ENCODE measurements at regions not wholly inside any gene's neighbourhood (a gene's known extent, or its start where the extent isn't known, plus 50 kb on each side); places are given as distances from the start of the nearest gene placed in this dataset.

DNA sequence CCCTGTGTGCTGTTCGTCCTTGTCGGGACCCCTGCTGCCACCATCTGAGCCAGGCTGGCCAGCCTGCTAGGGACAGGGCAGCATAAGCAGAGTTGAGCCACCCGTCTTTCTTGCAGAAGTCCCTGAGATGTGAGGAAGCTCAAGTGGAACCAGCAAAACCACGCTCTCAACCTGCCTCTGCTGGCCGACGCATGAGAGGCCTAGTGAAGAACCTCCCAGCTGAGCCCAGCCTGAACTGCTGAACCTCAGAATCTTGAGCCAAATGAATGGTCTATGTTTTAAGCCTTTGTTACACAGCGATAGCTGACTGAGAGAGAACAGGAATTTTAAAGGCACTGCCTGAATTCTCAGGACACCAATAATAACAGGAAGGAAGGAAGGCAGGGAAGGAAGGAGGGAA lies 98.9 kb upstream of the ADRA2C start:
- TF ChIP-seq POLR2A (IDR thresholded peaks at IDR 0.05; ENCODE audit: low read depth, low read length) (no peak), EZH2 (IDR thresholded peaks at IDR 0.05; ENCODE audit: borderline replicate concordance, low read depth, low read length, severe bottlenecking) (no peak), POLR2AphosphoS5 (IDR thresholded peaks at IDR 0.05; ENCODE audit: insufficient read depth, low read depth, low read length) (no peak), JUN (IDR thresholded peaks at IDR 0.05; ENCODE audit: borderline replicate concordance, insufficient read depth, insufficient read length, low read depth) (no peak)
- TF ChIP-seq, protein P1, sequence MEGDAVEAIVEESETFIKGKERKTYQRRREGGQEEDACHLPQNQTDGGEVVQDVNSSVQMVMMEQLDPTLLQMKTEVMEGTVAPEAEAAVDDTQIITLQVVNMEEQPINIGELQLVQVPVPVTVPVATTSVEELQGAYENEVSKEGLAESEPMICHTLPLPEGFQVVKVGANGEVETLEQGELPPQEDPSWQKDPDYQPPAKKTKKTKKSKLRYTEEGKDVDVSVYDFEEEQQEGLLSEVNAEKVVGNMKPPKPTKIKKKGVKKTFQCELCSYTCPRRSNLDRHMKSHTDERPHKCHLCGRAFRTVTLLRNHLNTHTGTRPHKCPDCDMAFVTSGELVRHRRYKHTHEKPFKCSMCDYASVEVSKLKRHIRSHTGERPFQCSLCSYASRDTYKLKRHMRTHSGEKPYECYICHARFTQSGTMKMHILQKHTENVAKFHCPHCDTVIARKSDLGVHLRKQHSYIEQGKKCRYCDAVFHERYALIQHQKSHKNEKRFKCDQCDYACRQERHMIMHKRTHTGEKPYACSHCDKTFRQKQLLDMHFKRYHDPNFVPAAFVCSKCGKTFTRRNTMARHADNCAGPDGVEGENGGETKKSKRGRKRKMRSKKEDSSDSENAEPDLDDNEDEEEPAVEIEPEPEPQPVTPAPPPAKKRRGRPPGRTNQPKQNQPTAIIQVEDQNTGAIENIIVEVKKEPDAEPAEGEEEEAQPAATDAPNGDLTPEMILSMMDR (IDR thresholded peaks at IDR 0.05; ENCODE audit: extremely low read depth in 1 of 2, insufficient read depth in 1 of 2, low read depth in 1 of 2, low read length in 2 of 2), result no peak
- TF ChIP-seq, protein P2, sequence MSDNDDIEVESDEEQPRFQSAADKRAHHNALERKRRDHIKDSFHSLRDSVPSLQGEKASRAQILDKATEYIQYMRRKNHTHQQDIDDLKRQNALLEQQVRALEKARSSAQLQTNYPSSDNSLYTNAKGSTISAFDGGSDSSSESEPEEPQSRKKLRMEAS (IDR thresholded peaks at IDR 0.05; ENCODE audit: insufficient read depth, insufficient read length), result no peak

Measured in endothelial cell of umbilical vein (primary cell).